Kidney tubule cell (primary cell): ENCODE measurements at regions not wholly inside any gene's neighbourhood (a gene's known extent, or its start where the extent isn't known, plus 50 kb on each side); places are given as distances from the start of the nearest gene placed in this dataset.
"Not testable (repeated sequence)": the region's sequence is repeated elsewhere in the genome, so short reads cannot be mapped to it uniquely, and the experiment has no call there.

ENCODE experiments used
- DNase-seq: peaks from one replicate; pipeline ENCODE4 v3.0.0-alpha.2; 2018; ENCODE audit warnings: low spot score

DNA sequence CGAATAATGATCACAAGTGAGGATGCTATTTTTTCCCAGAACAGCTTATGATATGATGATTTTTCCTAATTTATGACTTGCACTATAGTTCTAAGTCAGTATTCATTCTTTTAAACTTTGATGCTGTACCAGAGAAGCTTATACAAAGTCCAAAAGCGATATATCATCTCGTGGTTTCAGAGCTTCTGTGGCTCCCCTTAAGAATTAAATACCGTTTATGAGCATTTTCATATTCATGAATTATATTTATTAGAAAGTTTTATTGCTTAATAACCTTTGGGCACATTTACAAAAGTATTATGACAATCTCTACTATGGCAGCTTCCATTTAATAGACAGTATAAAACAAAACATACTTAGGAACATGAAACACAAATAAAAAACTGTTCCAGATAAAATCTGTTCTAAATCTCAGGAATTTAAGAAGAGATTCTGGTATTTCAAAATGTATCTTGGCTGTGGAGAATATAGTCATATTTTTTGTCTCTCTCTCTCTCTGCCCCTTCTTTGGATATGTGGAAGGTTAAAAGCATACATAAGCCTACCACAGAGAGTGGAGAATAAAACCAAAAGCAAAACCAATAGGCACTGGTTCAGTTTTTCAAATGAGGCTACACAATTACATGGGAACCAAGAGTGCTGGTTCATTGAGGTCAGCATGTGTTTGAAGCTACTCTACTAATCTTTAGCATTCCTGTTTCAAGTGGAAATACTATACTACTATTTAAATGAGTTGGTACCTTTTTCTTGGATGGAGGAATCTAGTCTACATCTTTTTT lies 884.5 kb upstream of the GJE1 start:
- DNase-seq, result no peak

GRCh38 chr6:141244366-141244765 lies 888.4 kb upstream of the GJE1 start:
- DNase-seq, result peak; percentile 26

DNA sequence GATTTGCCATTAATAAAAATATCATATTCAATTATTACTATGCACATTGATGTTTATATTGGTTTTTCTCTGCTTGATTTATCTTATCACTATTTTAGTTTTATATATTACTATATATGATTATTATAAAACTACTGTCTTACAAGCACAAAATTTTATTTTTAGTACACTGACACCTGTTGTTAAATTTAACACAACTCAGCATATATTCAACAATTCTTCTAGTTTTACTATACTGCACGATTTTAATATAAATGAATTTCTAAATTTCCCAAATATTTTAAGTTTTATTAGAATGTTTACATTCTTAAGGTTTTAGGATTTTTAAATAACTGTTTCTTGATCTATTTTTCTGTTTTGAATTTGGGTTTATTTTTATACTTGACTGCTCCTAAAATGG lies 889.8 kb upstream of the GJE1 start:
- DNase-seq, result no peak

DNA sequence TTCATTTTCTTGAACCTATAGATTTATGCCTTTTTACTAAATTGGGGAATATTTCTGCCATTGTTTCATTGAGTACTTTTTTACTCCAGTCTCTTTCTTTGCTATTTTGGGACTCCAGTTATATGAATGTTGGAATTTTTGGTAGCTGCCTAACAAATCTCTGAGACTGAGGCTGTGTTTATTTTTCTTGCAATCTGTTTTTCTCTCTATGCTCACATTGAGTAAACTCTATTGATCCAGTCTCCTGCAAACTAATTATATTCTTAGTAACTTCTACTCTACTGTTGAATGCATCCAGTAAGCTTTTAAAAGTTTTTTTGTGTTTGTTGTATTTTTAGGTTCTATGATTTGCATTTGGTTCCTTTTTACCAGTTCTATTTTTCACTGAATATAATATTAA lies 903.4 kb upstream of the GJE1 start:
- DNase-seq, result no peak

GRCh38 chr6:141218583-141218982 lies 914.1 kb upstream of the GJE1 start:
- no peak for DNase-seq

GRCh38 chr6:141216726-141217125 lies 916.0 kb upstream of the GJE1 start:
- no peak for DNase-seq

- DNase-seq, result peak; percentile 59
Observed at GRCh38 chr6:141212296-141212695, 920.4 kb upstream of the GJE1 start.

GRCh38 chr6:141211845-141212244 lies 920.9 kb upstream of the GJE1 start:
- no peak for DNase-seq

DNA sequence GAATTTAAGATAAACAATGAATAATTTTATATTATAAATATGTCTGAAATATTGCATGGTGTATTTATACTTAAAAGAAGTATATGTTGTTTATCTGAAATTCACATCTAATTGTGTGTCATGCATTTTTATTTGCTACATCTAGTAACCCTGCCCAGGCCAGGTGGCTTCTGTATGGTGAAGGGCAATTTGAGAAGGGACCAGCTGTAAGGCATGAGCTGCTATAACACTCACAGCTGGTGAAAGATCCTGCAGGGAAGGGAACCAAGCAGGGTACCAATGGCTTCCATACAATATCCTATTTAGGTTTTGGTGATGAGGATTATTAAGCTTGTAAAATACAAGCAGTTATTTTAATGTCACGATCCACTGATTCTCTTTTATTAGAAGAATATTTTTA lies 921.8 kb upstream of the GJE1 start:
- DNase-seq, result no peak

- DNase-seq, result no peak
Observed at GRCh38 chr6:141209890-141210289, 922.8 kb upstream of the GJE1 start.

DNA sequence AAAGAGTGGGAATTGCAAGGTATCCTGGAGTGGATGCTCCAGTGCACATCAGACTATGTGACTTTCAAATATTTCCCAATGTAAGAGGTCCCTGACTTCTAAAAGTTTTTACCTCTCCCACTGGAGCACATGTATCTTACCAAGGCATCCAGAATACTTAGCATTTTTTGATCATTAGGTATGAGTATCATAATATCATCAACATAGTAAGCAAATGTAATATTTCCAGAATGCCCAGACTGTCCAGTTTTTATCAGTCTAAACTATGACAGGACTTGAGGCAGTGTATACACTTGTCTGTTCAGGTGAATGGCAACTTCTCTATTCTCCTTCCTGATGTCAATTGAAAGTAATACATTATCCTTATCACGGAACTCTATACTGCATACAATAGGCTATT lies 924.6 kb upstream of the GJE1 start:
- DNase-seq, result no peak

DNA sequence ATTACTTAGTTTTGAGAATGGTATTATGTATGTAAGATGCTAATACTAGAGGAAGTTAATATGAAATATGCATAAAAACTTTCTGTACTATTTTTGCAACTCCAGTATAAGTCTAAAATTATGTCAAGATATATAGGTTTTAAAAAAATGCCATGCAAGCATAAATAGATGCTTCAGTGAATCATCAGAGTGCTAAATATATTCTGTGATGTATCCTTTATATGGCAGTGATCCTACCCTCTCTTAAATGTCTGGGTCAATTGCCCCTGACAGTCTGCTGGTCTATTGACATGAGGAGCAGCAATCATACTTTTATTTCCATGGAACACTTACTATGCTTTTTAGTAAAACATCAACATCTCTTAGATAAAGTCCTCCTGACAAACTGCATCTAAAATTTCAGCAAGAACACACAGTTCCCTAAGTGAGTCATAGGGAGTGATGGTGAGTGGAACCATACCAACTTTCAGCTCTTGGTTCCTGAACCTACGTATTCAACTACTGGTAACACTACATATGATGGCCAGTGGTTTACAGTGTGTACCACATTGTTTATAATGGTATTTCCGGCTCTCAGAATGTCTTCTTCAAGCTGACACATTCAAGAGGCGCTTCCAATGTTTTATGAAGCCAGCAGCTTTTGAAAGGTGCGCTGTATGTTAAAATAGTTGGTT lies 928.7 kb upstream of the GJE1 start:
- DNase-seq, result no peak

GRCh38 chr6:141202626-141203025 lies 930.1 kb upstream of the GJE1 start:
- DNase-seq, result no peak

DNA sequence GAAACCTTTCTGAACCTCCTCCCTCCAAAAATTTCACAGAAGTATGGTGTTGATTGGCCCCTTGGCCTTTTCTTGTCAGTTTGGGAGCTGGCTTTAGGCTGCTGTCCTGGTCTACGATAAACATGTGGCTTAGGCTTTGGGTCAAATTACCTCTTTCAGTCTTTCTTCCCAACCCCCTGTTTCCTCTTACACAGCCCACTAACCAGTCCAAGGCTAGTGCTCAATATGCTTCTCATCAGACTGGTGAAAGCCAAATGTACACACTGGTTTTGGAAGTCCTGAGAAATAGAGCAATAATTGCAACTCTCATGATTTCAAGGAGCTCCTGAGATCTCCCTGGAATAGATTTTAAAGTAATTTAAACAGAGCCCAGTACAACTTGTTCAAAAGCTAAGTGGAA lies 933.7 kb upstream of the GJE1 start:
- DNase-seq, result no peak

GRCh38 chr6:141195251-141195832 lies 937.4 kb upstream of the GJE1 start:
- no peak for DNase-seq

DNA sequence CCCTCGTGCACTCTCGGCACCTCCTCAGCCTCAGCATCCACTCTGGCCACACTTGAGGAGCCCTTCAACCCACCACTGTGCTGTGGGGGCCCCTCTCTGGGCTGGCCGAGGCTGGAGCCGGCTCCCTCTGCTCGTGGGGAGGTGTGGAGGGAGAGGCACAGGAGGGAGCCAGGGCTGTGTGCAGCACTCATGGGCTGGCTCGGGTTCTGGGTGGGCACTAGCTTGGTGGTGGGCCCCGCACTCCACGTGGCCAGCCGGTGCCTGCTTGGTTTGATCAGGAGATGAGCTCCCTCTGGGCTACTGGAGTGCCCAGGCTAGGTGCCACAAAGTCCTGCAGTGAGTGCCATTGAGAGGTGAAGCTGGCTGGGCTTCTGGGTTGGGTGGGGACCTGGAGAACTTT lies 949.4 kb upstream of the GJE1 start:
- DNase-seq, result no peak

GRCh38 chr6:141175458-141175857 lies 957.3 kb upstream of the GJE1 start:
- DNase-seq, result not testable (repeated sequence)

GRCh38 chr6:141174932-141175331 lies 957.8 kb upstream of the GJE1 start:
- DNase-seq, result no peak

GRCh38 chr6:141173529-141173928 lies 959.2 kb upstream of the GJE1 start:
- no peak for DNase-seq

GRCh38 chr6:141169419-141169818 lies 963.3 kb upstream of the GJE1 start:
- DNase-seq, result peak; percentile 37

GRCh38 chr6:141167945-141168344 lies 964.8 kb upstream of the GJE1 start:
- DNase-seq, result no peak

GRCh38 chr6:141165002-141165665 lies 967.6 kb upstream of the GJE1 start:
- peak; percentile 61 for DNase-seq
